ENCODE measurements at regions not wholly inside any gene's neighbourhood (a gene's known extent, or its start where the extent isn't known, plus 50 kb on each side); places are given as distances from the start of the nearest gene placed in this dataset.

DNA sequence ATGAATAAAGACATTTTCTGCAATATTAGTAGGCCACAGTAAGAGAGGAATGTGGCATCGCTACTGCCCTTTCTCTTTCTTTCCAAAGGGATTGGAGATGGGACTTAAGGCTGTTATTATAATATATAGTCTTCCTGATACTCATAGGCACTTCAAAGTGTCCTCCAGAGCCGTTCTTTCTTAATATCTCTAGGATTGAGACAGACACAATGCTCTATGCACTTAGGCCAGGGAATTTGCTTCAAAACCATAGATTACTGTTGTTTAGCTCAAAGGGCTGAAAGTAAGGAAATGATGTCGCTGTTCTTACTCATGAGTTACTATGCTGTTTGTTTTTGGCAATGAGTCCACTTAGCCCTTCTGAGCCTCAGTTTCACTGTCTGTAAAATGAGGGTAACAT, 590.5 kb downstream of the CDH11 start:
- no peak overlapping the region for H3K4me3 ChIP-seq
- TF ChIP-seq, protein P1, sequence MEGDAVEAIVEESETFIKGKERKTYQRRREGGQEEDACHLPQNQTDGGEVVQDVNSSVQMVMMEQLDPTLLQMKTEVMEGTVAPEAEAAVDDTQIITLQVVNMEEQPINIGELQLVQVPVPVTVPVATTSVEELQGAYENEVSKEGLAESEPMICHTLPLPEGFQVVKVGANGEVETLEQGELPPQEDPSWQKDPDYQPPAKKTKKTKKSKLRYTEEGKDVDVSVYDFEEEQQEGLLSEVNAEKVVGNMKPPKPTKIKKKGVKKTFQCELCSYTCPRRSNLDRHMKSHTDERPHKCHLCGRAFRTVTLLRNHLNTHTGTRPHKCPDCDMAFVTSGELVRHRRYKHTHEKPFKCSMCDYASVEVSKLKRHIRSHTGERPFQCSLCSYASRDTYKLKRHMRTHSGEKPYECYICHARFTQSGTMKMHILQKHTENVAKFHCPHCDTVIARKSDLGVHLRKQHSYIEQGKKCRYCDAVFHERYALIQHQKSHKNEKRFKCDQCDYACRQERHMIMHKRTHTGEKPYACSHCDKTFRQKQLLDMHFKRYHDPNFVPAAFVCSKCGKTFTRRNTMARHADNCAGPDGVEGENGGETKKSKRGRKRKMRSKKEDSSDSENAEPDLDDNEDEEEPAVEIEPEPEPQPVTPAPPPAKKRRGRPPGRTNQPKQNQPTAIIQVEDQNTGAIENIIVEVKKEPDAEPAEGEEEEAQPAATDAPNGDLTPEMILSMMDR (IDR thresholded peaks at IDR 0.05), result no peak
- H3K27ac ChIP-seq, result no peak overlapping the region
- H3K27me3 ChIP-seq, result no peaks in the 10 kb centered on the region
- H3K36me3 ChIP-seq, result no peaks in the 10 kb centered on the region
- intact Hi-C loops (cut with DNase I), result no loop called here
- H3K9me3 ChIP-seq, result no peaks in the 10 kb centered on the region
- H3K4me1 ChIP-seq, result no peaks in the 10 kb centered on the region
- DNase-seq (ENCODE audit: low spot score in 2 of 2), result no peak

DNA sequence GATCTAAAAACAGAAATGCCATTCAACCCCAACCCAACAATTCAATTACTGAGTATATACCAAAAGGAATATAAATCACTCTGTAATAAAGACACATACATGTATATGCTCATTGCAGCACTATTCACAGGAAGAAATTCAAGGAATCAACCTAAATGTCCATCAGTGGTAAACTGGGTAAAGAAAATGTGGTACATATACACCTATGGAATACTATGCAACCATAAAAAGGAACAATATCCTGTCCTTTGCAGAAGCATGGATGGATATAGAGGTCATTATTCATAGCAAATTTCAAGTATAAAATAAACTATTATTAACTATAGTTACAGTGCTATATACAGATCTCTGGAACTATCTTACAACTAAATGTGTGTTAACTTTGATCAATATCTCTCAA, 599.3 kb downstream of the CDH11 start:
- intact Hi-C loops (cut with DNase I), result no loop called here

GRCh38 chr16:64513871-64514270, 608.0 kb downstream of the CDH11 start:
- Histone ChIP-seq H3K27ac (no peak overlapping the region), H3K4me1 (no peaks in the 10 kb centered on the region), H3K4me3 (no peak overlapping the region), H3K9me3 (no peaks in the 10 kb centered on the region), H3K36me3 (no peaks in the 10 kb centered on the region), H3K27me3 (no peaks in the 10 kb centered on the region)
- intact Hi-C loops (cut with DNase I), result no loop called here
- DNase-seq (ENCODE audit: low spot score in 2 of 2), result no peak
- TF ChIP-seq, protein P1 (IDR thresholded peaks at IDR 0.05), result no peak

More for the DNA sequence above, 599.3 kb downstream of the CDH11 start:
- Histone ChIP-seq H3K27me3 (no peaks in the 10 kb centered on the region), H3K4me3 (no peak overlapping the region), H3K36me3 (no peaks in the 10 kb centered on the region), H3K27ac (no peak overlapping the region), H3K4me1 (no peaks in the 10 kb centered on the region), H3K9me3 (no peaks in the 10 kb centered on the region)
- TF ChIP-seq, protein P1 (IDR thresholded peaks at IDR 0.05), result no peak
- DNase-seq (ENCODE audit: low spot score in 2 of 2), result no peak

- Histone ChIP-seq H3K27ac (no peak overlapping the region), H3K4me3 (no peak overlapping the region), H3K36me3 (no peaks in the 10 kb centered on the region), H3K27me3 (no peaks in the 10 kb centered on the region), H3K4me1 (no peaks in the 10 kb centered on the region), H3K9me3 (peaks cover 5 to 8% of the 10 kb centered on the region in 2 donors)
- TF ChIP-seq, protein P1 (IDR thresholded peaks at IDR 0.05), result no peak
- DNase-seq (ENCODE audit: low spot score in 2 of 2), result no peak
- intact Hi-C loops (cut with DNase I), result no loop called here
Measured at GRCh38 chr16:64507240-64508024, 614.4 kb downstream of the CDH11 start.

DNA sequence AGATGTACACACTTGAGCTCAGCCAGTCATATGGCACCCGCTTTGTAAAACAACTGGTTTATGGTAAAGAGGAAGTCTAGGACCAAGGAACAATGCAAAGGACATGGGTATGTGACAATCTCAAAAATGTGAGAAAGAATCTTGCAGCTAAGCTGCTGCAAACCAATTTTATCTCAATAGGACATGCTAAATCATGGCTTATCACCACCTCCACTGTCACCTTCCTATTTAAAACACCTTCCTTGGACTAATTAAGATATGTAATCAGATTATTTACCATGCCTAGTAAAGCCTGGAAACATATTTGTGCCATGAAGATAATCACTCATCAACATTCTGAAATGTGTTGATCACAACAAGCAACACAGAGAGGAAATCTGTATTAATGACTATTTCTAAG, 622.7 kb downstream of the CDH11 start:
- H3K9me3 ChIP-seq, result no peaks in the 10 kb centered on the region
- H3K4me3 ChIP-seq, result no peak overlapping the region
- H3K4me1 ChIP-seq, result no peaks in the 10 kb centered on the region
- no peaks in the 10 kb centered on the region for H3K36me3 ChIP-seq
- no peaks in the 10 kb centered on the region for H3K27me3 ChIP-seq
- intact Hi-C loops (cut with DNase I), result no loop called here
- TF ChIP-seq, protein P1 (IDR thresholded peaks at IDR 0.05), result no peak
- no peak for DNase-seq (ENCODE audit: low spot score in 2 of 2)
- H3K27ac ChIP-seq, result no peak overlapping the region

All from ascending aorta (tissue), 2 donors.